SK-N-SH (cell line): ENCODE measurements at regions not wholly inside any gene's neighbourhood (a gene's known extent, or its start where the extent isn't known, plus 50 kb on each side); places are given as distances from the start of the nearest gene placed in this dataset.

Experiments
- CTCF ChIP-seq: fragments of 200-600 bp; sonication (generic); IDR thresholded peaks from 2 replicates; pipeline ENCODE4 v1.6.1; 2017; ENCODE audit warnings: antibody characterized with exemption, mild to moderate bottlenecking, moderate library complexity
- ELF1 ChIP-seq: IDR thresholded peaks from 2 replicates; pipeline ENCODE4 v1.4.0; 2012
- EZH2phosphoT487 ChIP-seq: fragments of 200-600 bp; sonication (generic); IDR thresholded peaks from 2 replicates; pipeline ENCODE4 v1.6.1; 2017; ENCODE audit warnings: low read depth, mixed run types, mild to moderate bottlenecking, antibody characterized with exemption, moderate library complexity, borderline replicate concordance
- FOSL2 ChIP-seq: IDR thresholded peaks from 2 replicates; pipeline ENCODE4 v1.4.0; 2012; ENCODE audit warnings: low read depth, mild to moderate bottlenecking, moderate library complexity, borderline replicate concordance
- FOXJ3 ChIP-seq: sonication (generic); formaldehyde crosslinking; IDR thresholded peaks from 2 replicates; pipeline ENCODE4 v1.5.1; 2020; ENCODE audit warnings: mild to moderate bottlenecking, missing genetic modification reagents
- PBX3 ChIP-seq: IDR thresholded peaks from 2 replicates; pipeline ENCODE4; 2012
- POLR2AphosphoS5 ChIP-seq: IDR thresholded peaks from 2 replicates; pipeline ENCODE4 v1.6.1; 2012; ENCODE audit warnings: low read depth, low read length
- RAD21 ChIP-seq: IDR thresholded peaks from 2 replicates; pipeline ENCODE4 v1.6.1; 2012; ENCODE audit warnings: mild to moderate bottlenecking, low read length
- SIN3A ChIP-seq: IDR thresholded peaks from 2 replicates; pipeline ENCODE4 v1.6.1; 2012; ENCODE audit warnings: low read depth, mild to moderate bottlenecking, low read length, moderate library complexity, borderline replicate concordance
- SMC3 ChIP-seq: IDR thresholded peaks from 2 replicates; pipeline ENCODE4 v1.6.1; 2012; ENCODE audit warnings: low read depth, low read length, improper control_type of control experiment
- TAF1 ChIP-seq: IDR thresholded peaks from 2 replicates; pipeline ENCODE4 v1.6.1; 2012; ENCODE audit warnings: low read depth, mild to moderate bottlenecking, low read length, moderate library complexity, borderline replicate concordance
- TF ChIP-seq, protein P1 (sequence below): IDR thresholded peaks from 2 replicates; pipeline ENCODE4 v1.4.0; 2012; ENCODE audit warnings: low read depth, borderline replicate concordance
- TF ChIP-seq, protein P2 (sequence below): IDR thresholded peaks from 2 replicates; pipeline ENCODE4 v1.6.1; 2012; ENCODE audit warnings: mild to moderate bottlenecking, low read depth, low read length, moderate library complexity
- TF ChIP-seq, protein P3 (sequence below): fragments of 150-350 bp; IDR thresholded peaks from 2 replicates; pipeline ENCODE4 v1.6.1; 2017; ENCODE audit warnings: antibody characterized with exemption, low read length, low read depth, borderline replicate concordance

- TF ChIP-seq CTCF, result no peak
- TF ChIP-seq, protein P1, sequence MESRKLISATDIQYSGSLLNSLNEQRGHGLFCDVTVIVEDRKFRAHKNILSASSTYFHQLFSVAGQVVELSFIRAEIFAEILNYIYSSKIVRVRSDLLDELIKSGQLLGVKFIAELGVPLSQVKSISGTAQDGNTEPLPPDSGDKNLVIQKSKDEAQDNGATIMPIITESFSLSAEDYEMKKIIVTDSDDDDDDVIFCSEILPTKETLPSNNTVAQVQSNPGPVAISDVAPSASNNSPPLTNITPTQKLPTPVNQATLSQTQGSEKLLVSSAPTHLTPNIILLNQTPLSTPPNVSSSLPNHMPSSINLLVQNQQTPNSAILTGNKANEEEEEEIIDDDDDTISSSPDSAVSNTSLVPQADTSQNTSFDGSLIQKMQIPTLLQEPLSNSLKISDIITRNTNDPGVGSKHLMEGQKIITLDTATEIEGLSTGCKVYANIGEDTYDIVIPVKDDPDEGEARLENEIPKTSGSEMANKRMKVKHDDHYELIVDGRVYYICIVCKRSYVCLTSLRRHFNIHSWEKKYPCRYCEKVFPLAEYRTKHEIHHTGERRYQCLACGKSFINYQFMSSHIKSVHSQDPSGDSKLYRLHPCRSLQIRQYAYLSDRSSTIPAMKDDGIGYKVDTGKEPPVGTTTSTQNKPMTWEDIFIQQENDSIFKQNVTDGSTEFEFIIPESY, result no peak
- no peak for TF ChIP-seq SIN3A
- TF ChIP-seq FOXJ3 (CRISPR knock-in tag), result no peak
- TF ChIP-seq POLR2AphosphoS5, result no peak
- TF ChIP-seq EZH2phosphoT487, result no peak
- TF ChIP-seq SMC3, result no peak
- TF ChIP-seq, protein P2, sequence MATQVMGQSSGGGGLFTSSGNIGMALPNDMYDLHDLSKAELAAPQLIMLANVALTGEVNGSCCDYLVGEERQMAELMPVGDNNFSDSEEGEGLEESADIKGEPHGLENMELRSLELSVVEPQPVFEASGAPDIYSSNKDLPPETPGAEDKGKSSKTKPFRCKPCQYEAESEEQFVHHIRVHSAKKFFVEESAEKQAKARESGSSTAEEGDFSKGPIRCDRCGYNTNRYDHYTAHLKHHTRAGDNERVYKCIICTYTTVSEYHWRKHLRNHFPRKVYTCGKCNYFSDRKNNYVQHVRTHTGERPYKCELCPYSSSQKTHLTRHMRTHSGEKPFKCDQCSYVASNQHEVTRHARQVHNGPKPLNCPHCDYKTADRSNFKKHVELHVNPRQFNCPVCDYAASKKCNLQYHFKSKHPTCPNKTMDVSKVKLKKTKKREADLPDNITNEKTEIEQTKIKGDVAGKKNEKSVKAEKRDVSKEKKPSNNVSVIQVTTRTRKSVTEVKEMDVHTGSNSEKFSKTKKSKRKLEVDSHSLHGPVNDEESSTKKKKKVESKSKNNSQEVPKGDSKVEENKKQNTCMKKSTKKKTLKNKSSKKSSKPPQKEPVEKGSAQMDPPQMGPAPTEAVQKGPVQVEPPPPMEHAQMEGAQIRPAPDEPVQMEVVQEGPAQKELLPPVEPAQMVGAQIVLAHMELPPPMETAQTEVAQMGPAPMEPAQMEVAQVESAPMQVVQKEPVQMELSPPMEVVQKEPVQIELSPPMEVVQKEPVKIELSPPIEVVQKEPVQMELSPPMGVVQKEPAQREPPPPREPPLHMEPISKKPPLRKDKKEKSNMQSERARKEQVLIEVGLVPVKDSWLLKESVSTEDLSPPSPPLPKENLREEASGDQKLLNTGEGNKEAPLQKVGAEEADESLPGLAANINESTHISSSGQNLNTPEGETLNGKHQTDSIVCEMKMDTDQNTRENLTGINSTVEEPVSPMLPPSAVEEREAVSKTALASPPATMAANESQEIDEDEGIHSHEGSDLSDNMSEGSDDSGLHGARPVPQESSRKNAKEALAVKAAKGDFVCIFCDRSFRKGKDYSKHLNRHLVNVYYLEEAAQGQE, result no peak
- TF ChIP-seq TAF1, result no peak
- TF ChIP-seq PBX3, result no peak
- no peak for TF ChIP-seq ELF1
- TF ChIP-seq, protein P3, sequence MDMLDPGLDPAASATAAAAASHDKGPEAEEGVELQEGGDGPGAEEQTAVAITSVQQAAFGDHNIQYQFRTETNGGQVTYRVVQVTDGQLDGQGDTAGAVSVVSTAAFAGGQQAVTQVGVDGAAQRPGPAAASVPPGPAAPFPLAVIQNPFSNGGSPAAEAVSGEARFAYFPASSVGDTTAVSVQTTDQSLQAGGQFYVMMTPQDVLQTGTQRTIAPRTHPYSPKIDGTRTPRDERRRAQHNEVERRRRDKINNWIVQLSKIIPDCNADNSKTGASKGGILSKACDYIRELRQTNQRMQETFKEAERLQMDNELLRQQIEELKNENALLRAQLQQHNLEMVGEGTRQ, result no peak
- no peak for TF ChIP-seq RAD21
- TF ChIP-seq FOSL2, result no peak
Measured at GRCh38 chr1:106600626-106601025, 455.8 kb upstream of the PRMT6 start.
